ENCODE measurements at regions not wholly inside any gene's neighbourhood (a gene's known extent, or its start where the extent isn't known, plus 50 kb on each side); places are given as distances from the start of the nearest gene placed in this dataset.
"Not testable (repeated sequence)": the region's sequence is repeated elsewhere in the genome, so short reads cannot be mapped to it uniquely, and the experiment has no call there.

GRCh38 chr15:44904651-44905340 is 51.7 kb upstream of the TERB2 start:
- not testable (repeated sequence) for DNase-seq (ENCODE audit: extremely low read depth, low read depth, low spot score)
